GM12864 (cell line): ENCODE measurements at regions not wholly inside any gene's neighbourhood (a gene's known extent, or its start where the extent isn't known, plus 50 kb on each side); places are given as distances from the start of the nearest gene placed in this dataset.
A peak's percentile ranks its signal among the peaks of the same experiment; 100 is the strongest.

Experiments used
- DNase-seq: peaks from one replicate; pipeline ENCODE4 v3.0.0-alpha.2; 2011; ENCODE audit warnings: low read depth
- H3K4me3 ChIP-seq: 2 replicates; pipeline ENCODE4 v1.5.1; 2011; ENCODE audit warnings: mild to moderate bottlenecking, low read depth, low read length, control low read depth
- TF ChIP-seq, protein P1 (sequence below): IDR thresholded peaks from 2 replicates; pipeline ENCODE4 v1.5.1; 2011; ENCODE audit warnings: low read depth, mild to moderate bottlenecking, moderate library complexity, low read length, control low read depth, inconsistent platforms; ENCODE audit errors: missing control alignments

DNA sequence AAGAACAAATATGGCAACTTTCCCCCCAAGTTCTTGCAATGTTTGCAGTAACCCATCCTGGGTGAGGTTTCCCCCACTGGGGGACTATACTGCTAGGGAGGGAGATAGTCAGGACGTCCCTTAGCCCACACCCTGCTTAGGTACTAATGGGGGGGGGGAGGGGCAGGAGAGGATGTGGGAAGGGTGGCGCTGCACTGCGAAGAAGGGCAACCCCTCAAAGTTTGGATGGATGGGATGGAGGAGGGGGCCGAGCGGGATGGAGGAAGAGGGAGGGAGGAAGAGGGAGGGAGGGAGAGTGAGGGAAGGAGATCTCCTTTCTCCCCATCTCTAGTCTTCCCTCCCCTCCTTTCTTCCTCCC lies 100.6 kb upstream of the HSD17B12 start:
- TF ChIP-seq, protein P1, sequence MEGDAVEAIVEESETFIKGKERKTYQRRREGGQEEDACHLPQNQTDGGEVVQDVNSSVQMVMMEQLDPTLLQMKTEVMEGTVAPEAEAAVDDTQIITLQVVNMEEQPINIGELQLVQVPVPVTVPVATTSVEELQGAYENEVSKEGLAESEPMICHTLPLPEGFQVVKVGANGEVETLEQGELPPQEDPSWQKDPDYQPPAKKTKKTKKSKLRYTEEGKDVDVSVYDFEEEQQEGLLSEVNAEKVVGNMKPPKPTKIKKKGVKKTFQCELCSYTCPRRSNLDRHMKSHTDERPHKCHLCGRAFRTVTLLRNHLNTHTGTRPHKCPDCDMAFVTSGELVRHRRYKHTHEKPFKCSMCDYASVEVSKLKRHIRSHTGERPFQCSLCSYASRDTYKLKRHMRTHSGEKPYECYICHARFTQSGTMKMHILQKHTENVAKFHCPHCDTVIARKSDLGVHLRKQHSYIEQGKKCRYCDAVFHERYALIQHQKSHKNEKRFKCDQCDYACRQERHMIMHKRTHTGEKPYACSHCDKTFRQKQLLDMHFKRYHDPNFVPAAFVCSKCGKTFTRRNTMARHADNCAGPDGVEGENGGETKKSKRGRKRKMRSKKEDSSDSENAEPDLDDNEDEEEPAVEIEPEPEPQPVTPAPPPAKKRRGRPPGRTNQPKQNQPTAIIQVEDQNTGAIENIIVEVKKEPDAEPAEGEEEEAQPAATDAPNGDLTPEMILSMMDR, result no peak
- no peak for DNase-seq
- peak overlapping the region; percentile 41; the same call in 1 of the 2 replicates for H3K4me3 ChIP-seq

DNA sequence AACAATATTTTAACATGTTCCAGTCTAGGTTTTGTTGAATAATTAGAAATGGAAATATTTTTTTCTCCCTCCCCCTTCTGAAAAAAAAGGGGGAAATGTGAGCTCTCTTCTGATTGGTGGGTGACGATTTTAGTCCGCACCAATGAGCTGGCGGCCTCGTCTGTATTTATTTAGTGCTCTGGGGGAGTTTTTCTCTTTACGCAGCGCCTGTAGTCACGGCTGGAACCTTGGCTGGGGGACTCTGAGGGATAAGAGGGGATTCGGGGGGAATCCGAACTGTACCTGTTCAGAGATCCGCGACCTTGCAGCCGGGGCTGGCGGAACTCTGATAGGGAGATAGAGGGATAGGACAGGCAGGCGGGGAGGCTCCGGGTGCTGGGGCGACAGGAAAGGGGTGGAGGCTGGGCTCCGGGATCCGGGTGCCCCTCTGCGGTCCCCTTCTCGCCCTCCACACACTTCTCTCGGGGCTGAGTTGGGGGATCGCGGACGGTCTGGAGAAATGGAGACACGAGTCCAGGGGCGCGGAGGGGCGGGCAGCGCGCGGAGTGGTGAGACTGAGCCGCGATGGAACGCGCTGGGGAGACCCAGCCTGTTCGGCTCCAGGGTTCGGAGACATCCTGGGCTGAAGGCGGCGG lies 99.7 kb upstream of the HSD17B12 start:
- DNase-seq, result no peak
- no peak overlapping the region for H3K4me3 ChIP-seq
- TF ChIP-seq, protein P1, result no peak

DNA sequence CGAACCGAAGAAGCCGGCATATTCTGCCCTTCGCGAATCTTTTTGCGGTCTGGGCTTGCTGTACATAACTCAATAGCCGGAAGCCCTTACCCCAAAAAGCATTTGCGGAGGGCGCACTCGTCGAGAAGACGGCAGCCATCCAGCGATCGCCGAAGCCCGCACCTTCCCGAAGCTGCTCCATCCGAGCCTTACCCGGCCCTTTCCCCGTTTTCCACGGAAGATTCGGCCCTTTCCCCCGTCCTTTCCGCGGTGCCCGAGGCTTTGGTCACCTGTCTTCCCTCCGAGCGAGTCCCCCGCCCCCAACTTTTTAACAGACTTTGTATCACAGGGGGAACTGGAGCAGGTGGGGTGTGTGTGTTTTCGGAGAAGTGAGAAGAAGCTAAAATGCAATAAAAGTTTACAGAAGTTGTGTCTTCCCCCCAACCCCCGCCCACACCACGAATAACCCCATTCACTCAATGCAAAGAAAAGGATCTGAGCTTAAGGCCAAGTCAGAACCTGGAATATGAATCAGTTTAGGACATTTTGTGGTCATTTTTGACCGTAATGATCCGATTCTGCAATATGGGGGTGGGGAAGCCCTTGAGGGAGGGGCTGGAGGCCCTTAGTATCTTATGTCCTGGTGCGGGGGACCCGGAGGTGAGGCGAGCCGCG lies 99.0 kb upstream of the HSD17B12 start:
- no peak for DNase-seq
- no peak overlapping the region for H3K4me3 ChIP-seq
- TF ChIP-seq, protein P1, result no peak

DNA sequence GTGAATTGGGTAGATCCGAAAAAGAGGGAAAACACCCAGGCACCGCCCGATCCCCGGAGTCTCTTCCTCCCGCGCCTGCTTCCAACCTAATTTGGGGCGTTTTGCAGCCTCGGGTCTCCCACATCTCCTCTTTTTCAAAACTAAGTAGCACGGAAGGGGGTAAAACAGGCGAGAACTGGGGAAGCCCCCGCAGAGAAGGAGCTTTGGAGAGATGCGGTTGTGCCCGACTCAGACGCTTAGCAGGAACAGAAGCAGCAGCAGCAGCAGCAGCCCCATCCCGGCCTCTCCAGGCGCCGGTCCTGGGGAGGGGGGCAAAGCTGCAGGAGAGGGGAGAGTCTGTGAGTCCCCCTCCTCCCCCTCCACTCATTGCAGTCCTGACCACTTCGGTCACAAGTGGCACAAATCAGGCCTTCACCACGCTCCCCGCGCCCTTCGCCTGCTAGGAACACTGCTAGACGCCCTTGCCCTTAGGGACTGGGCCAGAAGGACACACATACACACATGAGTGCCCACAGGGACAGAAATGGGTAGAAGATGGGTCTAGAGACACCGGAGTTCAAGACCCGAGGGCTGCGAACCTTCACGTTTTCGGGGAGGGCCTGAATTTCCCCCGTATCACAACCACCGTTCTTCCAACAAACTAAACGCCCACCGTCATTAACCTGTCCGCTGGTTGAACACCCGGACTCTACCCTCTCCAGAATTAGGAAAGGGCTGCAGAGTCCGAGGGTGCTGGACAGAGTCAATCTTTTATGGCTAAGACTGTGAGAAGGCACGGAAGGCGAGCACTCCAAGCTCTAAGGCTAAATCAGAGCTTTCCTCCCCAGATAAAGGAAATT lies 98.3 kb upstream of the HSD17B12 start:
- TF ChIP-seq, protein P1, result no peak
- no peak for DNase-seq
- no peak overlapping the region for H3K4me3 ChIP-seq

DNA sequence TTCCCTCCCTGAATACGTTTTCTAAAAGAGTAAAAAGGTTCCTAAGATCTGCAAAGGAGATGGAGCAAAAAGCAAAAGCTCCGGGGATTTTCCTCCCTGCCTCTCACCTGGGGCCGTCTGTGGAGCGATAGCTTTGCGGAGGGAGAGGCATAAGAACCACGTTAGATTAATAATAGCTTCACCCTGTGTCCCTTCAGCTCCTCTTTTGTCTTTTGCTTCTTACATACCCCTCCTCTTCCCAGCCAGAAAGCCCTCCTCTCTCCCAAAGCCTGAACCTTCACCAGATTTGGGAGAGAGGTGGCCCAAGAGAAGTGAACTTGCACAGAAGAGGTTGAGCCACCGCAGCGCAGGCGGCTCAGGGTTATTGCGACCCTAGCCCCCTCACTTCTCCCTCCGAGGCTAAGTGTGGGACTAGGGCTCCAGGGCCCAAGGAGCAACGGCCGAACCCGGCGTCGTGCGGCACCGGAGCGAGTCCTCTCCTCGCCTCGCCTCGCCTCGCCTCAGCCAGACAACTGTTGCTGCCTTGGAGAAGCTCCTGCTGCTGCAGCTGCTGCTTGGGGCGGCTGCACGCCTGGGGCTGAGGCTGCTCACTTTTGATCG lies 97.6 kb upstream of the HSD17B12 start:
- TF ChIP-seq, protein P1, result no peak
- H3K4me3 ChIP-seq, result no peak overlapping the region
- DNase-seq, result no peak

DNA sequence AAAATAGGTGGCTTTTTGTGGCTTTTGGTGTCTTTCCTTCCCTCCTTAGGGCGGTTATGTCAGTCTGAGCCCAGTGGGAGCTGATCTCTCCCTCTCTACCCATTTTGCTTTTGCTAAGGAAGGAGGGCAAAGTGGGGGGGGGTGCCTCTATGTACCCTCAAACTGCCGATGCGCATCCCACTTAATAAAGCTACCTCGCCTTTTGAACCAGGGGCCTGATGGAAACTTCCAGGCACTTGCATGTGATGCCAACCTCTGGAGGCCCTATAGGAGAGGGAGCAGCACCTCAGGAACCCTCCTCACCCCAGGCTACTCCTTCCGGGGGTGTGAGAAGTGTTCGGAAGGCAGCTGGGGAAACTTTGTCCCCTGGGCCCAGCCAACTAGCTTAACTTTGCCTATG lies 97.0 kb upstream of the HSD17B12 start:
- DNase-seq, result no peak
- TF ChIP-seq, protein P1, result no peak
- no peak overlapping the region for H3K4me3 ChIP-seq
